GM12878 (cell line): ENCODE measurements at regions not wholly inside any gene's neighbourhood (a gene's known extent, or its start where the extent isn't known, plus 50 kb on each side); places are given as distances from the start of the nearest gene placed in this dataset.

ENCODE experiments used
- ATF2 ChIP-seq: IDR thresholded peaks from 2 replicates; pipeline ENCODE4 v1.6.1; 2012; ENCODE audit warnings: low read length, inconsistent platforms
- ATF7 ChIP-seq: fragments of 450-650 bp; IDR thresholded peaks from 2 replicates; pipeline ENCODE4 v1.6.1; 2016; ENCODE audit warnings: low read depth, mild to moderate bottlenecking
- BCL11A ChIP-seq: IDR thresholded peaks from 2 replicates; pipeline ENCODE4 v1.6.1; 2011; ENCODE audit warnings: low read depth, low read length
- BRCA1 ChIP-seq: IDR thresholded peaks from 2 replicates; pipeline ENCODE4 v1.6.1; 2011; ENCODE audit warnings: low read depth, low read length, improper control_type of control experiment
- CBX5 ChIP-seq: sonication (generic); IDR thresholded peaks from 2 replicates; pipeline ENCODE4 v1.6.1; 2016; ENCODE audit warnings: low read depth, moderate library complexity, mild to moderate bottlenecking, inconsistent platforms
- CREB1 ChIP-seq: IDR thresholded peaks from 2 replicates; pipeline ENCODE4 v1.6.1; 2012; ENCODE audit warnings: low read depth, mild to moderate bottlenecking, inconsistent platforms
- CREM ChIP-seq: IDR thresholded peaks from 2 replicates; pipeline ENCODE4 v1.6.1; 2014; ENCODE audit warnings: antibody characterized with exemption, low read depth
- DPF2 ChIP-seq: fragments of 450-650 bp; IDR thresholded peaks from 2 replicates; pipeline ENCODE4 v1.6.1; 2017; ENCODE audit warnings: mild to moderate bottlenecking
- FOXM1 ChIP-seq: IDR thresholded peaks from 2 replicates; pipeline ENCODE4 v1.6.1; 2012; ENCODE audit warnings: low read depth, mild to moderate bottlenecking, inconsistent platforms, low read length, moderate library complexity
- IKZF1 ChIP-seq: fragments of 450-650 bp; conservative IDR thresholded peaks from 2 replicates; pipeline ENCODE4 v1.6.1; 2017; ENCODE audit warnings: antibody characterized with exemption, mild to moderate bottlenecking
- MEF2A ChIP-seq: IDR thresholded peaks from 2 replicates; pipeline ENCODE4 v1.6.1; 2011; ENCODE audit warnings: low read depth, mild to moderate bottlenecking, low read length, moderate library complexity; ENCODE audit not compliant: insufficient read depth
- MTA3 ChIP-seq: IDR thresholded peaks from 2 replicates; pipeline ENCODE4 v1.6.1; 2012; ENCODE audit warnings: low read length, inconsistent platforms, borderline replicate concordance
- NFIC ChIP-seq: IDR thresholded peaks from 2 replicates; pipeline ENCODE4 v1.6.1; 2012; ENCODE audit warnings: low read depth, mild to moderate bottlenecking, inconsistent platforms, low read length, moderate library complexity
- NFXL1 ChIP-seq: fragments of 450-650 bp; IDR thresholded peaks from 2 replicates; pipeline ENCODE4 v1.6.1; 2017; ENCODE audit warnings: antibody characterized with exemption, mild to moderate bottlenecking, borderline replicate concordance
- NRF1 ChIP-seq: conservative IDR thresholded peaks from 2 replicates; pipeline ENCODE4 v1.6.1; 2011; ENCODE audit warnings: mild to moderate bottlenecking, low read depth, low read length, improper control_type of control experiment
- RUNX3 ChIP-seq: IDR thresholded peaks from 2 replicates; pipeline ENCODE4 v1.6.1; 2012; ENCODE audit warnings: low read length, inconsistent platforms
- SMAD1 ChIP-seq: fragments of 450-650 bp; IDR thresholded peaks from 2 replicates; pipeline ENCODE4 v1.6.1; 2018; ENCODE audit warnings: mild to moderate bottlenecking, low read depth; ENCODE audit not compliant: partially characterized antibody
- SREBF2 ChIP-seq: IDR thresholded peaks from 2 replicates; pipeline ENCODE4 v1.6.1; 2012; ENCODE audit warnings: mild to moderate bottlenecking, low read length
- TAF1 ChIP-seq: IDR thresholded peaks from 2 replicates; pipeline ENCODE4 v1.6.1; 2011; ENCODE audit warnings: mild to moderate bottlenecking, low read depth, low read length, borderline replicate concordance

- TF ChIP-seq BCL11A (0 out of 2 replicates have a peak, but pooled peaks have one; percentile 35), NFIC (peak; percentile 82; the same call in 1 of the 2 replicates), CREM (peak; percentile 46; the same call in 1 of the 2 replicates), NRF1 (no peak), SMAD1 (peak; percentile 45), NFXL1 (no peak), SREBF2 (no peak), CREB1 (peak; percentile 23; the same call in 1 of the 2 replicates), FOXM1 (peak; percentile 79; the same call in 1 of the 2 replicates), TAF1 (no peak), CBX5 (no peak), MTA3 (no peak), MEF2A (peak; percentile 77; the same call in 1 of the 2 replicates), BRCA1 (no peak), RUNX3 (0 out of 2 replicates have a peak, but pooled peaks have one; percentile 17), ATF7 (peak; percentile 38; the same call in 1 of the 2 replicates), DPF2 (0 out of 2 replicates have a peak, but pooled peaks have one; percentile 32), IKZF1 (peak; percentile 38; the same call in 1 of the 2 replicates), ATF2 (peak; percentile 63; the same call in 1 of the 2 replicates)
Measured at GRCh38 chr7:88669913-88670312, 89.6 kb upstream of the ZNF804B start (continued).
